Fibroblast of mammary gland (primary cell): ENCODE measurements at regions not wholly inside any gene's neighbourhood (a gene's known extent, or its start where the extent isn't known, plus 50 kb on each side); places are given as distances from the start of the nearest gene placed in this dataset.

ENCODE experiments used
- DNase-seq: peaks from one replicate; pipeline ENCODE4 v3.0.0-alpha.2; 2010; ENCODE audit warnings: low read depth
- H3K4me3 ChIP-seq: 2 replicates; pipeline ENCODE4 v1.5.1; 2011; ENCODE audit warnings: low read depth, mild to moderate bottlenecking, low read length, moderate library complexity; ENCODE audit not compliant: control insufficient read depth
- CTCF ChIP-seq: conservative IDR thresholded peaks from 2 replicates; pipeline ENCODE4 v1.5.1; 2011; ENCODE audit warnings: low read depth, low read length, inconsistent platforms; ENCODE audit not compliant: control insufficient read depth, insufficient read depth

GRCh38 chr12:31876568-31877424, 82.4 kb upstream of the RESF1 start:
- no peak overlapping the region for H3K4me3 ChIP-seq
- DNase-seq = no peak
- no peak for TF ChIP-seq CTCF

GRCh38 chr12:31875609-31875964, 83.6 kb upstream of the RESF1 start:
- no peak for DNase-seq
- TF ChIP-seq CTCF = no peak
- H3K4me3 ChIP-seq = no peak overlapping the region

- DNase-seq = peak; percentile 85
- TF ChIP-seq CTCF = no peak
- no peak overlapping the region for H3K4me3 ChIP-seq
These were observed 84.1 kb upstream of the RESF1 start for GRCh38 chr12:31874961-31875608.

GRCh38 chr12:31872831-31873604, 86.2 kb upstream of the RESF1 start:
- no peak for TF ChIP-seq CTCF
- DNase-seq = no peak
- H3K4me3 ChIP-seq = no peak overlapping the region

- TF ChIP-seq CTCF = no peak
- DNase-seq = no peak
- no peak overlapping the region for H3K4me3 ChIP-seq
These were observed 89.2 kb upstream of the RESF1 start for GRCh38 chr12:31869972-31870371.

GRCh38 chr12:31868965-31869364, 90.2 kb upstream of the RESF1 start:
- H3K4me3 ChIP-seq = no peak overlapping the region
- no peak for TF ChIP-seq CTCF
- DNase-seq = peak; percentile 48
